ENCODE measurements at regions not wholly inside any gene's neighbourhood (a gene's known extent, or its start where the extent isn't known, plus 50 kb on each side); places are given as distances from the start of the nearest gene placed in this dataset.

DNA sequence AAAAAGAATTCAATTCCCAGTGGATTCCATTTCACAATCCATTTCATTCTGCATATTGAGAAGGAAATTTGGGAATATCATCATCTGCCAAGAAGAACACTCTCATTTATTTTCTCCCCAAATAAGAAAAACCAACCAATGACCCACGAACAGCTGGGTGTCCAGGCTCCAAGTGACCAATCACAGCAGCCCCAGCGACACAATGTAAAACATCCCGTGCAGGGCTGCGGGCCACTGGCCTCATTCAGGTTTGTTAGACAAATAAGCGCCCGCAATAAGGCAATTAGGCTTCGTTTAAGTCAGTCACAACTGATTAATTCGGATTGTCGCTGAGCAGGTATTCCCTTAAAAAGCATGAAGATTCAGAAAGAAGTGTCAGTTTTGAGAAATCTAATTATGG, 378.6 kb downstream of the EIPR1 start:
- TF ChIP-seq EZH2phosphoT487 (conservative IDR thresholded peaks at IDR 0.05; ENCODE audit: low read length): no peak
- TF ChIP-seq, protein P1, sequence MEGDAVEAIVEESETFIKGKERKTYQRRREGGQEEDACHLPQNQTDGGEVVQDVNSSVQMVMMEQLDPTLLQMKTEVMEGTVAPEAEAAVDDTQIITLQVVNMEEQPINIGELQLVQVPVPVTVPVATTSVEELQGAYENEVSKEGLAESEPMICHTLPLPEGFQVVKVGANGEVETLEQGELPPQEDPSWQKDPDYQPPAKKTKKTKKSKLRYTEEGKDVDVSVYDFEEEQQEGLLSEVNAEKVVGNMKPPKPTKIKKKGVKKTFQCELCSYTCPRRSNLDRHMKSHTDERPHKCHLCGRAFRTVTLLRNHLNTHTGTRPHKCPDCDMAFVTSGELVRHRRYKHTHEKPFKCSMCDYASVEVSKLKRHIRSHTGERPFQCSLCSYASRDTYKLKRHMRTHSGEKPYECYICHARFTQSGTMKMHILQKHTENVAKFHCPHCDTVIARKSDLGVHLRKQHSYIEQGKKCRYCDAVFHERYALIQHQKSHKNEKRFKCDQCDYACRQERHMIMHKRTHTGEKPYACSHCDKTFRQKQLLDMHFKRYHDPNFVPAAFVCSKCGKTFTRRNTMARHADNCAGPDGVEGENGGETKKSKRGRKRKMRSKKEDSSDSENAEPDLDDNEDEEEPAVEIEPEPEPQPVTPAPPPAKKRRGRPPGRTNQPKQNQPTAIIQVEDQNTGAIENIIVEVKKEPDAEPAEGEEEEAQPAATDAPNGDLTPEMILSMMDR (IDR thresholded peaks at IDR 0.05; ENCODE audit: insufficient read depth, low read length, poor library complexity, severe bottlenecking): no peak
- Histone ChIP-seq H3K4me3 (ENCODE audit: insufficient read depth, low read length, poor library complexity, severe bottlenecking) (no peak overlapping the region), H3K9me2 (replicated peaks; ENCODE audit: insufficient read depth, low read length) (no peaks in the 10 kb centered on the region), H2AFZ (ENCODE audit: low read depth, low read length, severe bottlenecking) (no peak overlapping the region), H3K79me2 (ENCODE audit: insufficient read depth, low read length) (no peaks in the 10 kb centered on the region), H4K20me1 (ENCODE audit: low read depth, low read length) (0 out of 2 replicates have a peak, but pooled peaks cover 2% of the 10 kb centered on the region), H3K27me3 (ENCODE audit: low read length) (no peaks in the 10 kb centered on the region), H3K27ac (ENCODE audit: low read depth, low read length) (no peak overlapping the region), H3F3A (ENCODE audit: insufficient read depth) (no peaks in the 10 kb centered on the region), H3K36me3 (ENCODE audit: low read length) (no peaks in the 10 kb centered on the region), H3K9ac (ENCODE audit: low read length) (no peak overlapping the region), H3K4me2 (ENCODE audit: low read depth, low read length, poor library complexity, severe bottlenecking) (no peak overlapping the region), H3K9me3 (ENCODE audit: insufficient read depth, low read length) (no peaks in the 10 kb centered on the region)

DNA sequence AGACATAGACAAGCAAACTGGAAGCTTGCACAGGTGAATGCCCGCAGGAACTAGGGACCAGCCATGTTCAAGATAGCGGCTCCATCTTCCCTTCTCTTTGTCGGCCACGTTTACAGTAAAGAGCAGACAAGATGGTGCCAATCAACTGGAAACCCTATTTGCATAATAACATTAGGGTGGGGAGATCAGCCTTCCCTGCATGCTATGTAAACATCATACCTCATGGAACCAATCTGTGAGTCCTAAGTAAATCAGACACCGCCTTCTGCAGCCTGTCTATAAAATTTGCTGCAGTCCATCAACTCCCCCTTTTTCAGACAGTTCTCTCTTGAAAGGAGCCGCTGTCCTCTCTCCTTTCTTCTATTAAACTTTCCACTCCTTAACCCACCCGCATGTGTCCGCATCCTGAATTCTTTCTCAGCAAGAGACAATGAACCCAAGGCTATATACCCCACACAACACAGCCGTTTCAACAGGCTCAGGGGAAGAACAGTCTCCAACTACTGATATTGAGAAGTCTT, 384.4 kb downstream of the EIPR1 start:
- Histone ChIP-seq H3K4me3 (ENCODE audit: insufficient read depth, low read length, poor library complexity, severe bottlenecking) (no peak overlapping the region), H2AFZ (ENCODE audit: low read depth, low read length, severe bottlenecking) (no peak overlapping the region), H3F3A (ENCODE audit: insufficient read depth) (no peaks in the 10 kb centered on the region), H3K4me2 (ENCODE audit: low read depth, low read length, poor library complexity, severe bottlenecking) (no peak overlapping the region), H3K79me2 (ENCODE audit: insufficient read depth, low read length) (no peaks in the 10 kb centered on the region), H3K9me3 (ENCODE audit: insufficient read depth, low read length) (no peaks in the 10 kb centered on the region), H3K36me3 (ENCODE audit: low read length) (no peaks in the 10 kb centered on the region), H4K20me1 (ENCODE audit: low read depth, low read length) (no peaks in the 10 kb centered on the region), H3K9me2 (replicated peaks; ENCODE audit: insufficient read depth, low read length) (no peaks in the 10 kb centered on the region), H3K27me3 (ENCODE audit: low read length) (no peaks in the 10 kb centered on the region), H3K9ac (ENCODE audit: low read length) (no peak overlapping the region), H3K27ac (ENCODE audit: low read depth, low read length) (no peak overlapping the region)
- TF ChIP-seq, protein P1 (IDR thresholded peaks at IDR 0.05; ENCODE audit: insufficient read depth, low read length, poor library complexity, severe bottlenecking): no peak
- no peak for TF ChIP-seq EZH2phosphoT487 (conservative IDR thresholded peaks at IDR 0.05; ENCODE audit: low read length)

DNA sequence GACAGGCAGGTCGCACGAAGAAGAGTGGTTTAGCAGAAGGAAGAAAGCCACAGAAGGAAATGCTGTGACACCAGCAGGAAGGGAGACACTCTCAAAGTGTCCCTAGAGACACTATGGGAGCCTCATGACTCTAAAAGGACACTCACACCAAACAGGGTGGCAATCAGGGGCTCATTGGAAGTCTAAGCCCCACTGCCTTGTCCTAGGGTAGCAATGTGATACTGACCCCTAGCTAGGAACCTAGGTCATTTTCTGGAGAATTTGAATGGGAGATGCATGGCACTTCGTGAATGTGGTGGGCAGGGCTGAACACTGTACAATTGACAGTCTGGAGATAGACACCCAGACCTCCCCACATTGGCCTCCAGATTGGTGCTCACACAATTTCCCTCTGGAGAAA, 385.0 kb downstream of the EIPR1 start:
- Histone ChIP-seq H3K27ac (ENCODE audit: low read depth, low read length) (no peak overlapping the region), H3K36me3 (ENCODE audit: low read length) (no peaks in the 10 kb centered on the region), H3K79me2 (ENCODE audit: insufficient read depth, low read length) (no peaks in the 10 kb centered on the region), H2AFZ (ENCODE audit: low read depth, low read length, severe bottlenecking) (no peak overlapping the region), H3K27me3 (ENCODE audit: low read length) (no peaks in the 10 kb centered on the region), H3K9me3 (ENCODE audit: insufficient read depth, low read length) (no peaks in the 10 kb centered on the region), H3K4me2 (ENCODE audit: low read depth, low read length, poor library complexity, severe bottlenecking) (no peak overlapping the region), H3K9ac (ENCODE audit: low read length) (no peak overlapping the region), H3F3A (ENCODE audit: insufficient read depth) (no peaks in the 10 kb centered on the region), H4K20me1 (ENCODE audit: low read depth, low read length) (no peaks in the 10 kb centered on the region), H3K9me2 (replicated peaks; ENCODE audit: insufficient read depth, low read length) (no peaks in the 10 kb centered on the region), H3K4me3 (ENCODE audit: insufficient read depth, low read length, poor library complexity, severe bottlenecking) (no peak overlapping the region)
- TF ChIP-seq EZH2phosphoT487 (conservative IDR thresholded peaks at IDR 0.05; ENCODE audit: low read length): no peak
- TF ChIP-seq, protein P1 (IDR thresholded peaks at IDR 0.05; ENCODE audit: insufficient read depth, low read length, poor library complexity, severe bottlenecking): no peak

All from SU-DHL-6 (cell line).